A549 (cell line): ENCODE measurements at regions not wholly inside any gene's neighbourhood (a gene's known extent, or its start where the extent isn't known, plus 50 kb on each side); places are given as distances from the start of the nearest gene placed in this dataset.

ENCODE experiments used
- CTCF ChIP-seq: fragments of >200 bp; sonication (Bioruptor Twin); formaldehyde crosslinking; IDR thresholded peaks from 3 replicates; pipeline ENCODE4 v1.5.1; 2016
- HDAC2 ChIP-seq: fragments of 200-600 bp; sonication (generic); IDR thresholded peaks from 2 replicates; pipeline ENCODE4 v1.6.1; 2016
- HMGXB4 ChIP-seq: fragments of 250-450 bp; sonication (Bioruptor Pico); IDR thresholded peaks from 2 replicates; pipeline ENCODE4 v1.5.0; 2021; ENCODE audit warnings: mild to moderate bottlenecking, moderate library complexity, borderline replicate concordance
- JUN ChIP-seq, 2 experiments: fragments of >200 bp; sonication (Bioruptor Twin); formaldehyde crosslinking; IDR thresholded peaks; 2 replicates in 1 of 2; 3 replicates in 1 of 2; pipeline ENCODE4 v1.6.1; 2016 to 2017
- KDM5A ChIP-seq: fragments of 200-600 bp; sonication (generic); IDR thresholded peaks from 2 replicates; pipeline ENCODE4 v1.6.1; 2016; ENCODE audit warnings: antibody characterized with exemption, mild to moderate bottlenecking
- MAX ChIP-seq: IDR thresholded peaks from 2 replicates; pipeline ENCODE4 v1.6.1; 2012
- MAZ ChIP-seq: fragments of 150-350 bp; IDR thresholded peaks from 2 replicates; pipeline ENCODE4 v1.6.1; 2014; ENCODE audit warnings: antibody characterized with exemption, low read depth, low read length, borderline replicate concordance
- MYC ChIP-seq: IDR thresholded peaks from 2 replicates; pipeline ENCODE4 v1.6.1; 2012; ENCODE audit warnings: mild to moderate bottlenecking, inconsistent platforms, low read length, improper control_type of control experiment, borderline replicate concordance
- POLR2A ChIP-seq: IDR thresholded peaks from 2 replicates; pipeline ENCODE4 v1.6.1; 2012; ENCODE audit warnings: mild to moderate bottlenecking, low read length
- TF ChIP-seq, protein P1 (sequence below): fragments of 200-600 bp; sonication (generic); IDR thresholded peaks from 2 replicates; pipeline ENCODE4 v1.6.1; 2016; ENCODE audit warnings: antibody characterized with exemption, mild to moderate bottlenecking, moderate library complexity

DNA sequence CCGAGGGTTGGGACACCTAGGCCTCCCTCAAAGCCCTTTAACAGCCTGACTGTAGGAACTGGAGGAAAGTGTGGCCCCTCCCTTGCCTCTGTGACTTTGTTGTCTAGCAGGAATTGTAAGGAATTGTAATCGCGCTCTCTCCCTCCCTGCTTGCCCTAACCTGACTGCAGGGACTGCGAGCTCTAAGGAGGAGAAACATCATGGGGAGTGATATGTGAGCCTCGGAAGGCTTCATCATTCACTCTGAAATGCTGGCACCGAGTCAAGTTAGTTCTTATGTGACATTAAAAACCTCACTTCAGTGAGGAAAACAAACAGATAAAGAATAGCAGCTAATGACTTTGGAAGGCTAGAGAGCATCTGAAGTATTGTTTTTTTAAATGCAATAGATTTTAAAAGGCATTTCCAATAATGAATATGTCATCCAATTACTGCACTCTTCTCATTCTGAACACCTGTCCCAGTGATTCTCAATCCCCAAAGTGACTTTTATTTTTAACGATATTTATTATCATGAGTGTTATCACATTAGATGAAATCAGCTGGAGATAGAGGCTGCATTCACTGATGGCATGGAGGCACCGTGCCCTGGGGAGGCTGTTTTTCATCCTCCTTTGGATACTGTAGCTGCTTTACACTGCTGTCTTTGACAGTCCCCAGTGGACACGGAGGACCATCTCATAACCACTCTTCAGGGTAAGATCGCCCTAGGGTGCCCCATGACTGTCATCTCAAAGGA lies 58.5 kb upstream of the NTM start:
- TF ChIP-seq HMGXB4 (CRISPR knock-in tag), result no peak
- TF ChIP-seq CTCF, result no peak
- TF ChIP-seq, protein P1, sequence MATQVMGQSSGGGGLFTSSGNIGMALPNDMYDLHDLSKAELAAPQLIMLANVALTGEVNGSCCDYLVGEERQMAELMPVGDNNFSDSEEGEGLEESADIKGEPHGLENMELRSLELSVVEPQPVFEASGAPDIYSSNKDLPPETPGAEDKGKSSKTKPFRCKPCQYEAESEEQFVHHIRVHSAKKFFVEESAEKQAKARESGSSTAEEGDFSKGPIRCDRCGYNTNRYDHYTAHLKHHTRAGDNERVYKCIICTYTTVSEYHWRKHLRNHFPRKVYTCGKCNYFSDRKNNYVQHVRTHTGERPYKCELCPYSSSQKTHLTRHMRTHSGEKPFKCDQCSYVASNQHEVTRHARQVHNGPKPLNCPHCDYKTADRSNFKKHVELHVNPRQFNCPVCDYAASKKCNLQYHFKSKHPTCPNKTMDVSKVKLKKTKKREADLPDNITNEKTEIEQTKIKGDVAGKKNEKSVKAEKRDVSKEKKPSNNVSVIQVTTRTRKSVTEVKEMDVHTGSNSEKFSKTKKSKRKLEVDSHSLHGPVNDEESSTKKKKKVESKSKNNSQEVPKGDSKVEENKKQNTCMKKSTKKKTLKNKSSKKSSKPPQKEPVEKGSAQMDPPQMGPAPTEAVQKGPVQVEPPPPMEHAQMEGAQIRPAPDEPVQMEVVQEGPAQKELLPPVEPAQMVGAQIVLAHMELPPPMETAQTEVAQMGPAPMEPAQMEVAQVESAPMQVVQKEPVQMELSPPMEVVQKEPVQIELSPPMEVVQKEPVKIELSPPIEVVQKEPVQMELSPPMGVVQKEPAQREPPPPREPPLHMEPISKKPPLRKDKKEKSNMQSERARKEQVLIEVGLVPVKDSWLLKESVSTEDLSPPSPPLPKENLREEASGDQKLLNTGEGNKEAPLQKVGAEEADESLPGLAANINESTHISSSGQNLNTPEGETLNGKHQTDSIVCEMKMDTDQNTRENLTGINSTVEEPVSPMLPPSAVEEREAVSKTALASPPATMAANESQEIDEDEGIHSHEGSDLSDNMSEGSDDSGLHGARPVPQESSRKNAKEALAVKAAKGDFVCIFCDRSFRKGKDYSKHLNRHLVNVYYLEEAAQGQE, result no peak
- TF ChIP-seq MYC, result no peak
- TF ChIP-seq JUN (IDR thresholded peaks at IDR 0.05), result no peak
- no peak for TF ChIP-seq MAX
- TF ChIP-seq KDM5A, result no peak
- TF ChIP-seq MAZ, result no peak
- TF ChIP-seq POLR2A, result no peak
- no peak for TF ChIP-seq HDAC2
